ENCODE measurements at regions not wholly inside any gene's neighbourhood (a gene's known extent, or its start where the extent isn't known, plus 50 kb on each side); places are given as distances from the start of the nearest gene placed in this dataset.

GRCh38 chrX:124224528-124224927, 107.9 kb upstream of the TEX13D start:
- DNase-seq (no peak), ATAC-seq (ENCODE audit: low FRiP score in 2 of 2) (no peak)
- no peaks in the 10 kb centered on the region for H3K36me3 ChIP-seq
- H3K4me1 ChIP-seq: peaks cover 0 to 4% (median 0%) of the 10 kb centered on the region in 4 donors
- no peaks in the 10 kb centered on the region for H3K27me3 ChIP-seq
- H3K4me3 ChIP-seq: no peak overlapping the region
- no peak for TF ChIP-seq EP300 (IDR thresholded peaks at IDR 0.05)
- no peak for TF ChIP-seq POLR2AphosphoS5 (IDR thresholded peaks at IDR 0.05)
- no peak for TF ChIP-seq CTCF (IDR thresholded peaks at IDR 0.05)
- no peak for TF ChIP-seq POLR2A (IDR thresholded peaks at IDR 0.05)
- H3K27ac ChIP-seq: no peak overlapping the region
- 80 to 98% methylated on average over 4 of the region's 4 CpGs for WGBS, 2 donors
- H3K9me3 ChIP-seq: no peaks in the 10 kb centered on the region

GRCh38 chrX:124226129-124226528, 106.3 kb upstream of the TEX13D start:
- no peak overlapping the region for H3K4me3 ChIP-seq
- ATAC-seq (ENCODE audit: low FRiP score in 2 of 2): peak in 1 of 2 donors; percentile 87
- peaks cover 0 to 4% (median 0%) of the 10 kb centered on the region in 4 donors for H3K4me1 ChIP-seq
- TF ChIP-seq POLR2AphosphoS5 (IDR thresholded peaks at IDR 0.05) (no peak), EP300 (IDR thresholded peaks at IDR 0.05) (no peak), POLR2A (IDR thresholded peaks at IDR 0.05) (no peak), CTCF (IDR thresholded peaks at IDR 0.05) (no peak)
- H3K9me3 ChIP-seq: no peaks in the 10 kb centered on the region
- H3K27me3 ChIP-seq: no peaks in the 10 kb centered on the region
- 45 to 71% methylated on average over 1 to 2 of the region's 2 CpGs for WGBS, 2 donors
- DNase-seq: no peak
- H3K27ac ChIP-seq: no peak overlapping the region
- no peaks in the 10 kb centered on the region for H3K36me3 ChIP-seq

- WGBS, 2 donors: 77 to 100% methylated on average over 3 to 4 of the region's 4 CpGs
- DNase-seq (no peak), ATAC-seq (ENCODE audit: low FRiP score in 2 of 2) (no peak)
- H3K4me3 ChIP-seq: no peak overlapping the region
- H3K4me1 ChIP-seq: peaks cover 0 to 4% (median 0%) of the 10 kb centered on the region in 4 donors
- no peak for TF ChIP-seq POLR2AphosphoS5 (IDR thresholded peaks at IDR 0.05)
- no peak for TF ChIP-seq EP300 (IDR thresholded peaks at IDR 0.05)
- TF ChIP-seq POLR2A (IDR thresholded peaks at IDR 0.05): no peak
- no peak for TF ChIP-seq CTCF (IDR thresholded peaks at IDR 0.05)
- H3K9me3 ChIP-seq: no peaks in the 10 kb centered on the region
- no peaks in the 10 kb centered on the region for H3K36me3 ChIP-seq
- H3K27me3 ChIP-seq: no peaks in the 10 kb centered on the region
- H3K27ac ChIP-seq: no peak overlapping the region
These were observed 103.6 kb upstream of the TEX13D start for GRCh38 chrX:124228849-124229248.

GRCh38 chrX:124229374-124229773, 103.1 kb upstream of the TEX13D start:
- H3K4me1 ChIP-seq: peaks cover 0 to 4% (median 0%) of the 10 kb centered on the region in 4 donors
- DNase-seq (no peak), ATAC-seq (ENCODE audit: low FRiP score in 2 of 2) (no peak)
- no peaks in the 10 kb centered on the region for H3K36me3 ChIP-seq
- no peaks in the 10 kb centered on the region for H3K27me3 ChIP-seq
- TF ChIP-seq CTCF (IDR thresholded peaks at IDR 0.05) (no peak), EP300 (IDR thresholded peaks at IDR 0.05) (no peak), POLR2A (IDR thresholded peaks at IDR 0.05) (no peak), POLR2AphosphoS5 (IDR thresholded peaks at IDR 0.05) (no peak)
- no peaks in the 10 kb centered on the region for H3K9me3 ChIP-seq
- H3K27ac ChIP-seq: no peak overlapping the region
- H3K4me3 ChIP-seq: no peak overlapping the region
- 78 to 89% methylated on average over 4 of the region's 4 CpGs for WGBS, 2 donors

- TF ChIP-seq POLR2AphosphoS5 (IDR thresholded peaks at IDR 0.05): no peak
- no peak for TF ChIP-seq POLR2A (IDR thresholded peaks at IDR 0.05)
- no peak for TF ChIP-seq CTCF (IDR thresholded peaks at IDR 0.05)
- TF ChIP-seq EP300 (IDR thresholded peaks at IDR 0.05): no peak
- H3K36me3 ChIP-seq: no peaks in the 10 kb centered on the region
- WGBS, 2 donors: 79 to 96% methylated on average over 10 of the region's 10 CpGs
- no peak overlapping the region for H3K27ac ChIP-seq
- ATAC-seq (ENCODE audit: low FRiP score in 2 of 2) (no peak), DNase-seq (no peak)
- peaks cover 0 to 4% (median 0%) of the 10 kb centered on the region in 4 donors for H3K4me1 ChIP-seq
- H3K9me3 ChIP-seq: no peaks in the 10 kb centered on the region
- no peak overlapping the region for H3K4me3 ChIP-seq
- H3K27me3 ChIP-seq: no peaks in the 10 kb centered on the region
These were observed 101.6 kb upstream of the TEX13D start for GRCh38 chrX:124230655-124231450.
